T-helper 2 cell (primary cell): ENCODE measurements at regions not wholly inside any gene's neighbourhood (a gene's known extent, or its start where the extent isn't known, plus 50 kb on each side); places are given as distances from the start of the nearest gene placed in this dataset.

Experiments used
- DNase-seq, 5 experiments: peaks; one replicate each; pipeline versions ENCODE4 v3.0.0 to v3.0.0-alpha.2; 2012 to 2022

GRCh38 chr12:97181571-97182265, 274.7 kb downstream of the NEDD1 start:
- DNase-seq: no peak

- DNase-seq: no peak
Observed at GRCh38 chr12:97182769-97183168, 275.7 kb downstream of the NEDD1 start.

- no peak for DNase-seq
Observed at GRCh38 chr12:97184127-97184773, 277.2 kb downstream of the NEDD1 start.

- DNase-seq: no peak
Observed at GRCh38 chr12:97185567-97185966, 277.0 kb upstream of the RMST start.

GRCh38 chr12:97194546-97194945, 268.1 kb upstream of the RMST start:
- DNase-seq: no peak

GRCh38 chr12:97200181-97200580, 262.4 kb upstream of the RMST start:
- no peak for DNase-seq

GRCh38 chr12:97203408-97203807, 259.2 kb upstream of the RMST start:
- DNase-seq: no peak

- no peak for DNase-seq
Observed at GRCh38 chr12:97209997-97210396, 252.6 kb upstream of the RMST start.

- DNase-seq: no peak
Observed at GRCh38 chr12:97211416-97211930, 251.1 kb upstream of the RMST start.

GRCh38 chr12:97216848-97217247, 245.8 kb upstream of the RMST start:
- DNase-seq: no peak

GRCh38 chr12:97222391-97222790, 240.2 kb upstream of the RMST start:
- DNase-seq: no peak

GRCh38 chr12:97223419-97223818, 239.2 kb upstream of the RMST start:
- DNase-seq: no peak

GRCh38 chr12:97229004-97229403, 233.6 kb upstream of the RMST start:
- no peak for DNase-seq

GRCh38 chr12:97235102-97235501, 227.5 kb upstream of the RMST start:
- no peak for DNase-seq

- no peak for DNase-seq
Observed at GRCh38 chr12:97246368-97246767, 216.2 kb upstream of the RMST start.

GRCh38 chr12:97250483-97250882, 212.1 kb upstream of the RMST start:
- DNase-seq: no peak

GRCh38 chr12:97257726-97258125, 204.9 kb upstream of the RMST start:
- no peak for DNase-seq

GRCh38 chr12:97259098-97259497, 203.5 kb upstream of the RMST start:
- no peak for DNase-seq

GRCh38 chr12:97260786-97261185, 201.8 kb upstream of the RMST start:
- no peak for DNase-seq

GRCh38 chr12:97267166-97267565, 195.4 kb upstream of the RMST start:
- no peak for DNase-seq

GRCh38 chr12:97267594-97268202, 194.9 kb upstream of the RMST start:
- DNase-seq: no peak

- DNase-seq: no peak
Observed at GRCh38 chr12:97272471-97272870, 190.1 kb upstream of the RMST start.

- DNase-seq: no peak
Observed at GRCh38 chr12:97274386-97274785, 188.2 kb upstream of the RMST start.

GRCh38 chr12:97275256-97275655, 187.3 kb upstream of the RMST start:
- no peak for DNase-seq
